ENCODE measurements at regions not wholly inside any gene's neighbourhood (a gene's known extent, or its start where the extent isn't known, plus 50 kb on each side); places are given as distances from the start of the nearest gene placed in this dataset.
"Not testable (repeated sequence)": the region's sequence is repeated elsewhere in the genome, so short reads cannot be mapped to it uniquely, and the experiment has no call there.

DNA sequence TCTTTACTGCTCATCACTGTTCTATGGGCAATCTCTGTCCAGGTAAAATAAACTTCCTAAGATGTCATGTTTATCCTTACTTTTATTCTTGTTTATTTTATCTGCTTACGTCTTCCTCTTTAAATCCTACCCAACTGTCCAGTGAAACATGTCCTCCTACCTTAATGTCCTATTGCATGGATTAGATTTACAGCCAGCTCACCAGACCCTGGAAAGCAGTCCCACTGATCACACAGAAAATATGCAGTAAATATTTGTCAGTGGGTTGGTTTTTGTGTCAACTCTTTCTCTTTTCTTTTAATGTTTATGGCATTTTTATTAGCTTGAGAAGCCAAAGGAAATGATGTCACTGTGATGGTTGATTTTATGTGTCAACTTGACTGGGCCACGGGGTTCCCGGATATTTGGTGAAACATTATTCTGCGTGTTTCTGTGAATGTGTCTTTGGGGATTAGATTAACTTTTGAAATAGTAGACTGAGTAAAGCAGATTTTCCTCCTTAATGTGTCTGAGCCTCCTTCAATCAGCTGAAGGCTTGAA is 258.3 kb downstream of the SRGAP2C start:
- H3K27me3 ChIP-seq: no peaks in the 10 kb centered on the region
- H3K9me3 ChIP-seq: no peaks in the 10 kb centered on the region
- ATAC-seq: no peak
- TF ChIP-seq, protein P1, sequence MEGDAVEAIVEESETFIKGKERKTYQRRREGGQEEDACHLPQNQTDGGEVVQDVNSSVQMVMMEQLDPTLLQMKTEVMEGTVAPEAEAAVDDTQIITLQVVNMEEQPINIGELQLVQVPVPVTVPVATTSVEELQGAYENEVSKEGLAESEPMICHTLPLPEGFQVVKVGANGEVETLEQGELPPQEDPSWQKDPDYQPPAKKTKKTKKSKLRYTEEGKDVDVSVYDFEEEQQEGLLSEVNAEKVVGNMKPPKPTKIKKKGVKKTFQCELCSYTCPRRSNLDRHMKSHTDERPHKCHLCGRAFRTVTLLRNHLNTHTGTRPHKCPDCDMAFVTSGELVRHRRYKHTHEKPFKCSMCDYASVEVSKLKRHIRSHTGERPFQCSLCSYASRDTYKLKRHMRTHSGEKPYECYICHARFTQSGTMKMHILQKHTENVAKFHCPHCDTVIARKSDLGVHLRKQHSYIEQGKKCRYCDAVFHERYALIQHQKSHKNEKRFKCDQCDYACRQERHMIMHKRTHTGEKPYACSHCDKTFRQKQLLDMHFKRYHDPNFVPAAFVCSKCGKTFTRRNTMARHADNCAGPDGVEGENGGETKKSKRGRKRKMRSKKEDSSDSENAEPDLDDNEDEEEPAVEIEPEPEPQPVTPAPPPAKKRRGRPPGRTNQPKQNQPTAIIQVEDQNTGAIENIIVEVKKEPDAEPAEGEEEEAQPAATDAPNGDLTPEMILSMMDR (IDR thresholded peaks at IDR 0.05 in 4 of 5, conservative IDR thresholded peaks at IDR 0.05 in 1 of 5): no peak
- DNase-seq: no peak
- no peaks in the 10 kb centered on the region for H3K4me1 ChIP-seq
- no peaks in the 10 kb centered on the region for H3K36me3 ChIP-seq
- no peak overlapping the region for H3K4me3 ChIP-seq
- in situ Hi-C loops (cut with MboI; ENCODE audit: low sequenced_read_pairs in 4 of 4) (no loop called here), intact Hi-C loops (cut with DNase I; ENCODE audit: low total_unique reads) (no loop called here)
- no peak overlapping the region for H3K27ac ChIP-seq

DNA sequence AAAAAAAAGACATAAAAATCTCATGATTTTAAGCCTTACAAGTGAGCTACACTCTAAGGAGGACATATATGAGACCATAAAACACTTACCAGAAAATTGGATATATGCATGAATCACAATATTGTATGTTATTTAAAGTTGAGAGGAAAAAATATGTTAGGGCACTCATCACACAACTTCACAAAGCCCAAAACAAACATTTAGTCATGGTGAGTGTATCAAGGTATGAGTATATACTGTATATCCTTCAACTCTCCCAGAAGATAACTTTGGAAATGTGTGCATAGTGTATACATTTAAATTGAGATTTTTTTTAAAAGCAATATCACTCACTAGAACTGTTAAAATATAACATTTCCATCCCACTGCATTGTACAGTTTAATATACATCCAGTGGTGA is 259.3 kb downstream of the SRGAP2C start:
- Histone ChIP-seq H3K27ac (no peak overlapping the region), H3K27me3 (no peaks in the 10 kb centered on the region), H3K4me3 (no peak overlapping the region), H3K4me1 (no peaks in the 10 kb centered on the region), H3K36me3 (no peaks in the 10 kb centered on the region), H3K9me3 (no peaks in the 10 kb centered on the region)
- DNase-seq (no peak), ATAC-seq (no peak)
- intact Hi-C loops (cut with DNase I; ENCODE audit: low total_unique reads) (no loop called here), in situ Hi-C loops (cut with MboI; ENCODE audit: low sequenced_read_pairs in 4 of 4) (no loop called here)
- TF ChIP-seq POLR2A (IDR thresholded peaks at IDR 0.05): no peak
- TF ChIP-seq, protein P1 (IDR thresholded peaks at IDR 0.05 in 4 of 5, conservative IDR thresholded peaks at IDR 0.05 in 1 of 5): no peak

DNA sequence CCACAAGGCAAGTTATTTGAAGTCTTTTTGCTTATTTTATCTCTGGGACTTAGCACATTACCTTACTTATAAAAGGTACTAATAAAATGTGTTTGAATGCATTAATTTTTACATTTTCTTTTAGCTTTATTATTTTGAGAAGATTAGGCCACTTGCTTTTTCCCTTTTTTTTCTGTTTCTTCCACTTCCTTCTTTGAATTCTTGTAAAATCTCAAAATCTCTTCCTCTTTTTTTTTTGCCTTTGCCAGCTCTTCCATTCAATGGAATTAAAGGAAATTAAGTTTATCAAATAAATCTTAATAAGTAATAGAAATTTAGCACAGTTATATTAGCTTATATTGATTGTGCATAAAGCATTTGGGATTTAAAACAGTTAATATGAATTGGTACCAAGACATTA is 260.9 kb downstream of the SRGAP2C start:
- in situ Hi-C loops (cut with MboI; ENCODE audit: low sequenced_read_pairs in 4 of 4): no loop called here
- H3K36me3 ChIP-seq: no peaks in the 10 kb centered on the region
- intact Hi-C loops (cut with DNase I; ENCODE audit: low total_unique reads): no loop called here
- DNase-seq: no peak
- H3K4me1 ChIP-seq: no peaks in the 10 kb centered on the region
- H3K9me3 ChIP-seq: no peaks in the 10 kb centered on the region
- TF ChIP-seq POLR2A (IDR thresholded peaks at IDR 0.05): no peak
- no peak for ATAC-seq
- H3K27me3 ChIP-seq: no peaks in the 10 kb centered on the region
- H3K27ac ChIP-seq: no peak overlapping the region
- no peak overlapping the region for H3K4me3 ChIP-seq

DNA sequence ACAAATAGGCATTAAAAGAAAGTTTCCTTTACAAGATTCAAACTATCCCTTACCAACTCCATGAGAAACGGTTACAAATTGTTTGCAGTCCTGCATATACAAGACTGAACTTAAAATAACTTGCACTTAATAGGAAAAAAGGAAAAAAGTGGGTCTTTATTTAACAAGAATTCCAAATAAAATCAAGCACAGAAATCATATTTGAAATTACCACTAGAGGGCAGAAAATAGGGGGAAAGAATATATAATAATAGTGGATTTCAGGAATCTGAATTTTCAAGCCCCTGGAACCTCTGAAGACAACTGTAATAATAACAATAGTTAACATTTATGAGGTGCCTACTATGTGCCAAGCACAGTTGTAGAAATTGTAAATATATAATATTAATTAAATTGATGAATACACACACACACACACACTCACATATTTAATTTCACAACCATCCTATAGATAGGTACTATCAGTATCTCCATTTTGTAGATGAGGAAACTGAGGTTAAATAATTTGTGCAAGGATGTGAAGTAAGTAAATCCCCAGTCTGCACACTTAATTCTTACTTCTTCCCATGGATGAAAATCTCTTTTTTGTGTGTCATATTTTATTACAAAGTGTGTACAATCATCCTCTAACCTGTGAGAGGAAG is 262.6 kb downstream of the SRGAP2C start:
- in situ Hi-C loops (cut with MboI; ENCODE audit: low sequenced_read_pairs in 4 of 4); H3K36me3 ChIP-seq; H3K27me3 ChIP-seq; H3K27ac ChIP-seq; H3K4me3 ChIP-seq; H3K4me1 ChIP-seq; intact Hi-C loops (cut with DNase I; ENCODE audit: low total_unique reads); H3K9me3 ChIP-seq; ATAC-seq; DNase-seq: not testable (repeated sequence)

DNA sequence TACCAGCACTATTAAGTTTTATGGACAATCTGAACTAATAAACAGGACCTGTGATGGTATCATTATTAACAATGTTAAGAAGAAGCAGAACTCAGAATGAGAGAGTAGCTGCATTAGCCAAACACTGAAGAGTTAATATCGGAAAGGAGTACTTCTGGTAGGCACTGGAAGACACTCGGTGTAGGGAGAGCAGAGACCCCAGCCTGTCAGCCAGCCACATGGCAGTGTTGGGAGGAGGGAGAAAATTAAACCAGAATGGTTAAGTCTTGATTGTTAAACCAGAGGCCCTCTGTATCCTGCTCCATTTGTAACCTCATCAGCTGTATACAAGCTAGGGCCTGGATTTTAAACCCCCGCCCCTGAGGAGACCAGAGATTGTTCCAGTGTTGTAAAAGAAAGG is 263.3 kb downstream of the SRGAP2C start:
- H3K27me3 ChIP-seq; ATAC-seq; H3K4me3 ChIP-seq; in situ Hi-C loops (cut with MboI; ENCODE audit: low sequenced_read_pairs in 4 of 4); H3K27ac ChIP-seq; H3K9me3 ChIP-seq; DNase-seq; H3K4me1 ChIP-seq; intact Hi-C loops (cut with DNase I; ENCODE audit: low total_unique reads); H3K36me3 ChIP-seq: not testable (repeated sequence)

DNA sequence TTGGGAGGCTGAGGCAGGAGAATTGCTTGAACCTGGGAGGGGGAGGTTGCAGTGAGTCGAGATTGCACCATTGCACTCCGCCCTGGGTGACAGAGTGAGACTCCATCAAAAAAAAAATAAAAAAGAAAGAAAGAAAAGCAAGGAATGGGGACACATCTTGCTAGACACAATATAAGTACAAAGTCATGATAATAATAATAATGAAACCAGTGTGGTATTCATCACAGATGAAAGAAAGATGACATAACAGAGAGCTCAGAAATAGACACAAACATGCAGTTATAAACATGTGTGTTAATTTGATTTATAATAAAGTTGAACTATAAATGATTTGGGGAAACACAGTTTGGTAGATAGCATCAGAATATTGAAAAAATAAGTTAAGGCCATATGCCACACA is 264.1 kb downstream of the SRGAP2C start:
- Histone ChIP-seq H3K4me3 (no peak overlapping the region), H3K9me3 (no peaks in the 10 kb centered on the region), H3K4me1 (no peaks in the 10 kb centered on the region), H3K27ac (no peak overlapping the region), H3K36me3 (no peaks in the 10 kb centered on the region), H3K27me3 (no peaks in the 10 kb centered on the region)
- intact Hi-C loops (cut with DNase I; ENCODE audit: low total_unique reads): no loop called here
- in situ Hi-C loops (cut with MboI; ENCODE audit: low sequenced_read_pairs in 4 of 4): no loop called here
- TF ChIP-seq, protein P1 (IDR thresholded peaks at IDR 0.05 in 4 of 5, conservative IDR thresholded peaks at IDR 0.05 in 1 of 5): no peak
- no peak for TF ChIP-seq POLR2A (IDR thresholded peaks at IDR 0.05)
- DNase-seq (no peak), ATAC-seq (no peak)
